GM21360 (cell line): ENCODE measurements at regions not wholly inside any gene's neighbourhood (a gene's known extent, or its start where the extent isn't known, plus 50 kb on each side); places are given as distances from the start of the nearest gene placed in this dataset.
A peak's percentile ranks its signal among the peaks of the same experiment; 100 is the strongest.

Experiments
- ATAC-seq: cut with Tn5 transposase; IDR thresholded peaks from one replicate; pipeline ENCODE4 v1.9.1; 2021; ENCODE audit warnings: mild to moderate bottlenecking, moderate library complexity; ENCODE audit not compliant: unreplicated experiment

GRCh38 chr7:22627136-22627535 lies 99.9 kb upstream of the IL6 start:
- ATAC-seq: no peak

- no peak for ATAC-seq
These were observed 101.7 kb upstream of the IL6 start for GRCh38 chr7:22625251-22625650.

GRCh38 chr7:22624781-22625180 lies 102.2 kb upstream of the IL6 start:
- no peak for ATAC-seq

- no peak for ATAC-seq
These were observed 104.7 kb upstream of the IL6 start for GRCh38 chr7:22622116-22622785.

- ATAC-seq: no peak
These were observed 108.5 kb upstream of the IL6 start for GRCh38 chr7:22618528-22618927.

- ATAC-seq: no peak
These were observed 109.8 kb upstream of the IL6 start for GRCh38 chr7:22617166-22617565.

- ATAC-seq: no peak
These were observed 113.5 kb upstream of the IL6 start for GRCh38 chr7:22613496-22613895.

- no peak for ATAC-seq
These were observed 112.8 kb upstream of the STEAP1B start for GRCh38 chr7:22612776-22613175.

GRCh38 chr7:22611758-22612079 lies 111.7 kb upstream of the STEAP1B start:
- ATAC-seq: peak; percentile 71

- ATAC-seq: no peak
These were observed 111.2 kb upstream of the STEAP1B start for GRCh38 chr7:22610951-22611757.

- no peak for ATAC-seq
These were observed 110.3 kb upstream of the STEAP1B start for GRCh38 chr7:22610263-22610662.

- no peak for ATAC-seq
These were observed 107.2 kb upstream of the STEAP1B start for GRCh38 chr7:22607180-22607579.

GRCh38 chr7:22604246-22604645 lies 104.3 kb upstream of the STEAP1B start:
- ATAC-seq: no peak

GRCh38 chr7:22601812-22602565 lies 102.0 kb upstream of the STEAP1B start:
- ATAC-seq: no peak

GRCh38 chr7:22601408-22601807 lies 101.4 kb upstream of the STEAP1B start:
- no peak for ATAC-seq

- no peak for ATAC-seq
These were observed 101.0 kb upstream of the STEAP1B start for GRCh38 chr7:22601003-22601402.

GRCh38 chr7:22598318-22598920 lies 98.4 kb upstream of the STEAP1B start:
- no peak for ATAC-seq

- ATAC-seq: no peak
These were observed 97.9 kb upstream of the STEAP1B start for GRCh38 chr7:22597844-22598243.

GRCh38 chr7:22596763-22597400 lies 96.9 kb upstream of the STEAP1B start:
- no peak for ATAC-seq

- no peak for ATAC-seq
These were observed 94.0 kb upstream of the STEAP1B start for GRCh38 chr7:22594020-22594419.

- ATAC-seq: no peak
These were observed 91.3 kb upstream of the STEAP1B start for GRCh38 chr7:22591271-22591670.
